SU-DHL-6 (cell line): ENCODE measurements at regions not wholly inside any gene's neighbourhood (a gene's known extent, or its start where the extent isn't known, plus 50 kb on each side); places are given as distances from the start of the nearest gene placed in this dataset.

Experiments
- EZH2phosphoT487 ChIP-seq: fragments of 200-600 bp; sonication (generic), shearing (Covaris generic); conservative IDR thresholded peaks from 2 replicates; pipeline ENCODE4 v1.6.1; 2018; ENCODE audit warnings: mild to moderate bottlenecking, antibody characterized with exemption, low read length, moderate library complexity, mixed read lengths
- TF ChIP-seq, protein P1 (sequence below): fragments of 200-600 bp; sonication (generic); IDR thresholded peaks from one replicate; pipeline ENCODE4 v1.5.1; 2017; ENCODE audit warnings: antibody characterized with exemption, mild to moderate bottlenecking, low read length, moderate library complexity; ENCODE audit not compliant: insufficient read depth, poor library complexity, severe bottlenecking

GRCh38 chr5:72688916-72689315 lies 127.5 kb upstream of the TNPO1 start:
- TF ChIP-seq, protein P1, sequence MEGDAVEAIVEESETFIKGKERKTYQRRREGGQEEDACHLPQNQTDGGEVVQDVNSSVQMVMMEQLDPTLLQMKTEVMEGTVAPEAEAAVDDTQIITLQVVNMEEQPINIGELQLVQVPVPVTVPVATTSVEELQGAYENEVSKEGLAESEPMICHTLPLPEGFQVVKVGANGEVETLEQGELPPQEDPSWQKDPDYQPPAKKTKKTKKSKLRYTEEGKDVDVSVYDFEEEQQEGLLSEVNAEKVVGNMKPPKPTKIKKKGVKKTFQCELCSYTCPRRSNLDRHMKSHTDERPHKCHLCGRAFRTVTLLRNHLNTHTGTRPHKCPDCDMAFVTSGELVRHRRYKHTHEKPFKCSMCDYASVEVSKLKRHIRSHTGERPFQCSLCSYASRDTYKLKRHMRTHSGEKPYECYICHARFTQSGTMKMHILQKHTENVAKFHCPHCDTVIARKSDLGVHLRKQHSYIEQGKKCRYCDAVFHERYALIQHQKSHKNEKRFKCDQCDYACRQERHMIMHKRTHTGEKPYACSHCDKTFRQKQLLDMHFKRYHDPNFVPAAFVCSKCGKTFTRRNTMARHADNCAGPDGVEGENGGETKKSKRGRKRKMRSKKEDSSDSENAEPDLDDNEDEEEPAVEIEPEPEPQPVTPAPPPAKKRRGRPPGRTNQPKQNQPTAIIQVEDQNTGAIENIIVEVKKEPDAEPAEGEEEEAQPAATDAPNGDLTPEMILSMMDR = no peak
- TF ChIP-seq EZH2phosphoT487 = no peak
